ENCODE measurements at regions not wholly inside any gene's neighbourhood (a gene's known extent, or its start where the extent isn't known, plus 50 kb on each side); places are given as distances from the start of the nearest gene placed in this dataset.

- Histone ChIP-seq H3K4me3 (ENCODE audit: control insufficient read depth in 2 of 3, extremely low read depth in 1 of 3, insufficient read depth in 2 of 3, low read depth in 1 of 3, low read length in 3 of 3) (no peak overlapping the region), H3K4me1 (ENCODE audit: control insufficient read depth, extremely low read depth, insufficient read depth, low read length) (no peaks in the 10 kb centered on the region), H4K20me1 (ENCODE audit: control insufficient read depth, extremely low read depth, insufficient read depth, low read length) (no peaks in the 10 kb centered on the region), H3K9ac (ENCODE audit: control insufficient read depth, extremely low read depth, insufficient read depth, low read length) (no peak overlapping the region), H3K9me3 (ENCODE audit: control insufficient read depth, low read depth, low read length) (no peaks in the 10 kb centered on the region), H2AFZ (ENCODE audit: control insufficient read depth, low read length) (no peak overlapping the region), H3K79me2 (ENCODE audit: control insufficient read depth, insufficient read depth, low read length) (no peaks in the 10 kb centered on the region), H3K27me3 (ENCODE audit: control insufficient read depth, extremely low read depth, insufficient read depth, low read length) (no peaks in the 10 kb centered on the region), H3K27ac (ENCODE audit: control insufficient read depth, insufficient read depth, low read length) (no peak overlapping the region), H3K9me1 (ENCODE audit: control insufficient read depth, extremely low read depth, insufficient read depth, low read length) (no peaks in the 10 kb centered on the region), H3K4me2 (ENCODE audit: control insufficient read depth, extremely low read depth, insufficient read depth, low read depth, low read length) (no peak overlapping the region), H3K36me3 (ENCODE audit: control insufficient read depth in 2 of 2, extremely low read depth in 1 of 2, insufficient read depth in 2 of 2, low read length in 2 of 2) (no peaks in the 10 kb centered on the region)
- no peak for DNase-seq (ENCODE audit: low read depth, low spot score)
- no peak for FAIRE-seq
- dilution Hi-C loops (cut with MboI; ENCODE audit: extremely low pct_ligation_motif_present, low sequenced_read_pairs) = no loop called here
- TF ChIP-seq EZH2 (IDR thresholded peaks at IDR 0.05; ENCODE audit: low read length) = no peak
Observed at GRCh38 chr9:1761807-1762206, 253.3 kb upstream of the SMARCA2 start.

- Histone ChIP-seq H3K27me3 (ENCODE audit: control insufficient read depth, extremely low read depth, insufficient read depth, low read length) (no peaks in the 10 kb centered on the region), H3K4me2 (ENCODE audit: control insufficient read depth, extremely low read depth, insufficient read depth, low read depth, low read length) (no peak overlapping the region), H3K4me1 (ENCODE audit: control insufficient read depth, extremely low read depth, insufficient read depth, low read length) (no peaks in the 10 kb centered on the region), H3K79me2 (ENCODE audit: control insufficient read depth, insufficient read depth, low read length) (no peaks in the 10 kb centered on the region), H3K9me1 (ENCODE audit: control insufficient read depth, extremely low read depth, insufficient read depth, low read length) (no peaks in the 10 kb centered on the region), H3K9ac (ENCODE audit: control insufficient read depth, extremely low read depth, insufficient read depth, low read length) (no peak overlapping the region), H2AFZ (ENCODE audit: control insufficient read depth, low read length) (no peak overlapping the region), H3K9me3 (ENCODE audit: control insufficient read depth, low read depth, low read length) (no peaks in the 10 kb centered on the region), H3K27ac (ENCODE audit: control insufficient read depth, insufficient read depth, low read length) (no peak overlapping the region), H4K20me1 (ENCODE audit: control insufficient read depth, extremely low read depth, insufficient read depth, low read length) (no peaks in the 10 kb centered on the region), H3K4me3 (ENCODE audit: control insufficient read depth in 2 of 3, extremely low read depth in 1 of 3, insufficient read depth in 2 of 3, low read depth in 1 of 3, low read length in 3 of 3) (no peak overlapping the region), H3K36me3 (ENCODE audit: control insufficient read depth in 2 of 2, extremely low read depth in 1 of 2, insufficient read depth in 2 of 2, low read length in 2 of 2) (no peaks in the 10 kb centered on the region)
- dilution Hi-C loops (cut with MboI; ENCODE audit: extremely low pct_ligation_motif_present, low sequenced_read_pairs) = no loop called here
- DNase-seq (ENCODE audit: low read depth, low spot score) = no peak
- no peak for TF ChIP-seq CTCF (optimal IDR thresholded peaks at IDR 0.05 in 1 of 3, IDR thresholded peaks at IDR 0.05 in 1 of 3, conservative IDR thresholded peaks at IDR 0.05 in 1 of 3; ENCODE audit: extremely low read depth in 1 of 3, insufficient read depth in 2 of 3, low read length in 3 of 3)
- no peak for FAIRE-seq
Observed at GRCh38 chr9:1766042-1766441, 249.1 kb upstream of the SMARCA2 start.

DNA sequence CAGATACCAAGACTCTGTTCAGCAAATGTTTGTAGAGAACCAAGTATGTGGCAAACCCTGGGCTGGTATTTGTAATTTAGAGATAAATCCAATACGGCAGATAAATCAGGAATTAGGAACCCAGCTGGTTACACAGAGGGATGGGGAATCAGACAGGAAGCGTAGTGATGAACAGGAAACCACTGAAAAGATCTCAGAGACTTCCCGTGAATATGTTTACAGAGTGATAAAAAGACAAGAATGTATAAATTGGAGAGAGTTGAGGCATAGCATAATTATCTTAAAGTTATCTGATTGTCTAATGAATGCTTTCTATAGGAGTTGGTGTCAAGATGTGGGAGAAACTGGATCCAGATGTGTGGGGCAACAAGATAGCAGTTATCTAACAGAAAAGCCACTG lies 246.6 kb upstream of the SMARCA2 start:
- Histone ChIP-seq H3K4me2 (ENCODE audit: control insufficient read depth, extremely low read depth, insufficient read depth, low read depth, low read length) (no peak overlapping the region), H2AFZ (ENCODE audit: control insufficient read depth, low read length) (no peak overlapping the region), H3K9me3 (ENCODE audit: control insufficient read depth, low read depth, low read length) (no peaks in the 10 kb centered on the region), H3K4me3 (ENCODE audit: control insufficient read depth in 2 of 3, extremely low read depth in 1 of 3, insufficient read depth in 2 of 3, low read depth in 1 of 3, low read length in 3 of 3) (no peak overlapping the region), H3K9ac (ENCODE audit: control insufficient read depth, extremely low read depth, insufficient read depth, low read length) (no peak overlapping the region), H3K79me2 (ENCODE audit: control insufficient read depth, insufficient read depth, low read length) (no peaks in the 10 kb centered on the region), H3K9me1 (ENCODE audit: control insufficient read depth, extremely low read depth, insufficient read depth, low read length) (no peaks in the 10 kb centered on the region), H4K20me1 (ENCODE audit: control insufficient read depth, extremely low read depth, insufficient read depth, low read length) (no peaks in the 10 kb centered on the region), H3K4me1 (ENCODE audit: control insufficient read depth, extremely low read depth, insufficient read depth, low read length) (no peaks in the 10 kb centered on the region), H3K27me3 (ENCODE audit: control insufficient read depth, extremely low read depth, insufficient read depth, low read length) (no peaks in the 10 kb centered on the region), H3K36me3 (ENCODE audit: control insufficient read depth in 2 of 2, extremely low read depth in 1 of 2, insufficient read depth in 2 of 2, low read length in 2 of 2) (no peaks in the 10 kb centered on the region), H3K27ac (ENCODE audit: control insufficient read depth, insufficient read depth, low read length) (no peak overlapping the region)
- TF ChIP-seq CTCF (optimal IDR thresholded peaks at IDR 0.05 in 1 of 3, IDR thresholded peaks at IDR 0.05 in 1 of 3, conservative IDR thresholded peaks at IDR 0.05 in 1 of 3; ENCODE audit: extremely low read depth in 1 of 3, insufficient read depth in 2 of 3, low read length in 3 of 3) = no peak
- TF ChIP-seq EZH2 (IDR thresholded peaks at IDR 0.05; ENCODE audit: low read length) = no peak
- dilution Hi-C loops (cut with MboI; ENCODE audit: extremely low pct_ligation_motif_present, low sequenced_read_pairs) = no loop called here
- FAIRE-seq (no peak), DNase-seq (ENCODE audit: low read depth, low spot score) (no peak)
